NCI-H82 treated with DMSO at 0.1 percent for 48 hours (cell line): ENCODE measurements at regions not wholly inside any gene's neighbourhood (a gene's known extent, or its start where the extent isn't known, plus 50 kb on each side); places are given as distances from the start of the nearest gene placed in this dataset.

Experiments used
- DNase-seq: peaks from one replicate; lab custom pipeline; 2025; ENCODE audit not compliant: unreplicated experiment; lab: John Stamatoyannopoulos, UW

DNA sequence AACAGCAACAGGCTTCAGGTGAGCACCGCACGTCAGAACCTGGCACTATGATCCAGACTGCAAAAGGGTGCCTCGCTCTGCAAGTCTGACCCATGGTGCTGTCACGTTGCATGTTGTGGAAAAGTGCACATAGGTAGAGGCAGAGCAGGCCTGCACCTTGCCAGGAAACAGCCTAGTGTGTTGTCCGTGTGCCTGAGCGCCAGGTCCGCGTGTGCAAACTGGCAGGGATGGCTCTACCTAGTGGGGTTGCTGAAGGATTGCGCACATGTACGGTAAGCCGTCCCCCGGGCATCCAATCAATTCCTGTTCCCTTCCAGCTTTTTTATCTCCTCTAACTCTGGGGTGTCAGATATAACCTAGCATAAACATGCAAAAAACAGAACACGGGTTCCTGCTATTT, 219.5 kb downstream of the NXNL2 start:
- no peak for DNase-seq

DNA sequence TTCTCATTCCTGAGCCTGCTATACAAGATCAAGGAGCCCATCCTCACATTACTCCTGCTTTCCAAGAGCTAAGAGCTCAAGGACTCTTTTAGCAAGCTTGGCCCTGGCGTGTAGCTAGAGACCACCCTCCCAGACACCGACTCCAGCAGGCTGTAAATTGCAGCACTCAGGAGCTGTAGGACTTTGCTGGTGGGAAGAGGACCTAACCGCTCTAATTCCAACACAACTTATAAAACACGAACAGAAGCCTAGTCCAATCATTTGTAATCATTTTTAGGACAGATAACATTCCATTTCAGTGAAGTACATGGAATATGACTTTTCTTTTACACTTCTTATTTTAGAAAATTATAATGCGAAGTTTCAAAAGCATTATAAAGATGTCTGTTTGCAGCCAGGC, 219.9 kb downstream of the NXNL2 start:
- DNase-seq = no peak

DNA sequence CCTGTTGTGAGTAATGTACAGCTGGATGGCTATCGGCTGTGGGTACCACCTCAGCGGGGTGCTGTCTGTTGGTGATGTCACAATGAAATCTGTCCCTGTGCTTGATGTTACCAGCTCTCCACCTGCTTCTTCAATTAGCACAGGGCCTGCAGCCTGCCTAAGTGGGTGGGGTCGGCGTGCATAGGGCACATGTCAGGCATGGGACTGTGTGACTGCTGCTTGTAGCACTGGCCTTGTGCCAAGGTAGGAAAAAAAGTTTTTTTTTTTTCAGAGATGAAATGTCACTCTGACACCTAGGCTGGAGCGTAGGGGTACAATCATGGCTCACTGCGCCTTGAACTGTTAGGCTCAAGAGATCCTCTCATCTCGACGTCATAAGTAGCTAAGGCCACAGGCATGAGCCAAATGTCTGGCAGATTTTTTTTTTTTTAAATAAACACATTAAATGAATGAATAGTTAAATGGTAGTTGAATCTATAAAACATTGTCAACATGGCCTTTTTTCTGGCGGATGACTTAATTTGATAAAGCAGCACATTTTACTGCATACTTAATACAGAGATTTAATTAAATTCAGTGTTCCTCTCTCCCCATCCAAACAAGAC, 222.5 kb downstream of the NXNL2 start:
- no peak for DNase-seq

GRCh38 chr9:88759364-88759763, 224.4 kb downstream of the NXNL2 start:
- DNase-seq = no peak

DNA sequence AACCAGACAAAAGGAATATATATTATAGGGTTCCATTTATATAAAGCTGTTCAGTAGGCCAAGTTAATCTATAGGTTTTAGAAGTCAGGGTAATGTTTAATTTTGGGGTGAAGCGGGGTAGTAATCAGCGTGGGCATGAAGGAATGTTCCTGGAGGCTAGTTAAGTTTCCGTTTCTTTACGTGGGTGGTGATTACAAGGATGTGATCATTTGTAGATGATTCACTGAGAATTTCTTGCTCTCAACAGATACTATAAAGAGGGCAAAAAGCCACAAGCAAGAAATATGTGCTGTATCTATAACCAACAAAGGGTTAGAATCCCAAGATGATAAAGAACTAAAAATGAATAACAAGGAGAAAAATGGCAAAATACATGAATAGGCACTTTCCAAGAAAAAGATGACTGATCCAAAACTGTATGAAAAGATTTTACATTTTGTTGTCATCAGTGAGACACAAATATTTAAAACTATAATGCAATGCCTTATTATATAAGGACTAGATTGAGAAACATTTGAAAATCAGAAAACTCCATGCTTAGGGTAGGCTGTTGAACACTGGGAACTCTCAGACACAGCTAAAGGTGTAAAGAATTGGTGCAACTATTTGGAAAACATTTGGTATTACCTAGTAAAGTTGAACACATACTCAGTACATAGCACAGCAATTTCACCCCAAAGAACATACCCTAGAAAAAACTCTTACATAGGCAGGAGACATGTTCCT, 224.3 kb upstream of the S1PR3 start:
- no peak for DNase-seq

DNA sequence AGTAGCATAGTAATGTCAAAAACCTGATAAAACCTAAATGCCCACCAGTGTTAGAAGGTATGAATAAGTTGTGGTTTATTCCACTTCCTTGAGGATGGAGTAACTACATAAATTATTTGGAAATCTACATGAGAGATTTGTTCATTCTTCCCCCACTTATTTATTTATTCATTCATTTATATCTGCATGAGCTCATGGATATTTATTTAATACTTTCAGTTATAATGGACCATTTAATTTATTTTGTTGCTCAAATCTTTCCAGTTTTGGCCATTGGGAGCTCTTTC, 223.8 kb upstream of the S1PR3 start:
- DNase-seq = no peak

- DNase-seq = no peak
These were observed 218.7 kb upstream of the S1PR3 start for GRCh38 chr9:88772575-88772974.

GRCh38 chr9:88773126-88773525, 218.1 kb upstream of the S1PR3 start:
- no peak for DNase-seq

- DNase-seq = no peak
These were observed 217.5 kb upstream of the S1PR3 start for GRCh38 chr9:88773627-88774244.

DNA sequence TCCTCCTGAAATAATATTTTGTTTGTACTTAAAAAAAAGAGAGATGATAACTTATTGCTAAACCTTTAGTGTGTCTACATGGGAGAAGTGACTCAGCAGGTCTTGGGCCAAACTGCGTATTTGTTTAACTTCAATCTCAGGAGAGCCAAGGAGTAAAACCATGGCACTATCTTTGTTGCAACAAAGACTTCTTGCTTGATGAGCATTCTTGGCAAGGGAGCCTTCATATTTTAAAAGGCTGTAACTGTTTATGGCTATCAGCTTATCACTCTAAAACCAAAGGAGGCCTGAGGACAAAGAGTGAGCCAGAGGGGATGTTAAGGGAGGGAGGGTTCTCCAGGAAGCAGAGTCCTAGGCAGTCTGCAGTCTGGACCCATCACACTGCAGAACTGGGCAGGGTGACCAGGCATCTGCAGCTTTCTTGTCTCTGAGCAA, 216.2 kb upstream of the S1PR3 start:
- DNase-seq = no peak

DNA sequence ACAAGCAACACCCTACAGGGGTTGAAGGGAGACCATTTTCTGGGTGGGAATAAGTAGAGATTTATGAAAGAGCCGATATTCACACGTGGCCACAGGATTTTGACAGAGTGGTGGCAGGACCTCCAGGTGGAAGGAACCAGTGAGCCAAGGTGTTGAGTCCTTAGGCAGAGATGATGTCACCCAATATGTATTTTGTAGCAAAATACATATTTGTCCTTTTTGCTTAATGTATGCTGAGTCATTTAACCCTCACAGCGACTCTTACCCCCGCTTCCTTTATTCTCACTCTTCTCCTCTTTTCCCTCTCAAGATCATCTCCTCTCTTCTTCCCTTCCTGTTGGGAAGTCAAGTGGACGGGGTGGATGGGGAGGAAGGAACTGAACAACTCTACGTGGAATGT, 215.7 kb upstream of the S1PR3 start:
- no peak for DNase-seq

GRCh38 chr9:88775966-88776365, 215.3 kb upstream of the S1PR3 start:
- DNase-seq = no peak

DNA sequence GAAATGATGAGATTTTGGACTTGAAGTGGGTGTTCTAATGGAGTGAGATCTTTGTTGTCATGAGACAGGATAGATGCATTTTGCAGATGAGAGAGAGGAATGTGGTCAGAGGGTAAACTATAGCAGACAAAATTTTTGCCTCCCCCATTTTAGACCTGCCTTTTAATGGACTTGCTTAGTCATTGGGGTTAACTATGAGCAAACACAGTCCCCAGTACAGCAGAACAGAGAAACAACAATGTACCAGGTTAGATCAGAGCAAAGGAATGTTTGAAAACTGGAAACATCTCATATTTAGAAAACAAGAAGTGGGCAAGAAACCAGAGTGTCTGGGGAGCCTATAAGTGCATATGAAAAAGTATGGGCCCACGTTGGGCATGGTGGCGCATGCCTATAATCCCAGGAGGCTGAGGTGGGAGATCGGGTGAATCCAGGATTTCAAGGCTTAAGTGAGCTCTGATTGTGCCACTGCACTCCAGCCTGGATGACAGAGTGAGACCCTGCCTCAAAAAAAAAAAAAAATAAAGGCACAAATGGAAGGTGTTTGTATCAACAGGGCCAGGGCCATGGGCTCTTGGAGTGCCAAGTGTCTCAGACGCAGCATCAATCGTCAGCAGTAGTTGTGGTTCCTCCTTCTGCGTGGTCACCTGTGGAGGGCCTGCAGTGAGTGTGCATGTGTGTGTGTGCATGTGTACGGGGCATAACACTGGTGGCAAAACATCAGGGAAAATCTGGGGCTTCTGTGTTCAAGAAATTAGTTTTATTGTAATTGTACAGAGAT, 214.4 kb upstream of the S1PR3 start:
- DNase-seq = no peak

- DNase-seq = no peak
These were observed 213.6 kb upstream of the S1PR3 start for GRCh38 chr9:88777498-88778312.

- DNase-seq = no peak
These were observed 209.5 kb upstream of the S1PR3 start for GRCh38 chr9:88781628-88782391.

DNA sequence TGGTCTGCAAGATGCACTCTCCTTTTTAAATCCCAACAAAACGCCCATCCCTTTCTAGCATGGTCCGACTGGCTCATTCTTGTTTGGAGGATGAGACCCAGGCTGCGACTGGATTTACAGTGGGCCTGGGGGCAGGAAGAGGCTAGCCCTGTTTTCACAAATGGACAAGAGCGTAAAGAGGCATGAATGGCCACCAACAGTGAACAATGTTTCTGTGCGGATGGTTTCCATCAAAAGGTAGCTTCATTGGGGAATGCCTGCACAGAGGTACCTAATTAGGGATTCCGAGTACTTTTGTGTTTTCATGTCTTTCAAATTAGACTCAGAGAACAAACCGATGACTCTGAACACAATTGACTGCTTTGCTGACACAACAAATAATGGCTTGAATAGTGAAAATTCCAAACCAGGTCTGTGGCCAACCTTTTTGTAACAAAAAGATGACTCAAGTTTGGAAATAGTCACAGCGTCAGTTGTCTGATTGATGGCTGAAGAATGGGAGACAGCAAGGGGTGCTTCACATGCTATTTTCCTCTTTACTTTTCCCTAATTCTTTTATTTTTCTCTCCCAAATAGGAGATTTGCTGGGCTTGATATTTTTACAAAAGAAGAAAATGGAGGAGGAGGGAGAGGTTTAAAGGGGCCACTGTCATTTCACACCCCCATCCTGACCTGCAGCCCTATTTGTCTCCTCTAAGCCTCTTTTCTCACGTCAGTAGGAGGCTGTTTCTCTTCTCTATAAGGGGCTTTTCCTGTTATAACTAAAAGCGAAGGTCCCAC, 208.1 kb upstream of the S1PR3 start:
- DNase-seq = no peak

DNA sequence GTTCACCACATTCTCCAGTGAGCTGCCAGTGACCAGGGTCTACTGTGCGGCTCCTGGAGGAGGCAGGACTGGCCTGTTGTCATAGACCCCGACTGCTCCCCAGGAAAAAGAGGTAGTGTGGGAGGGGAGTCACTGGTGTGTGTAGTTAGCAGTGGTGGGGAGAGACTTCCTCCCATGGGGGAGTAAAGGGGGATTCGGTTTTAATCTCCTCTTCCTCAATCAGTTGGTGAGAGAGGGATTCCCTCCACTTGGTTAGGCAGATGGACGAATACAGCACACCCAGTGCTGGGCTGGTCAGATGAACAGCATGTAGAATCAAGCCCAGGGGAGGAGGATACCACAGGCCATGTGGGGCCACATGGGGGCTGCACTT, 207.6 kb upstream of the S1PR3 start:
- DNase-seq = no peak

DNA sequence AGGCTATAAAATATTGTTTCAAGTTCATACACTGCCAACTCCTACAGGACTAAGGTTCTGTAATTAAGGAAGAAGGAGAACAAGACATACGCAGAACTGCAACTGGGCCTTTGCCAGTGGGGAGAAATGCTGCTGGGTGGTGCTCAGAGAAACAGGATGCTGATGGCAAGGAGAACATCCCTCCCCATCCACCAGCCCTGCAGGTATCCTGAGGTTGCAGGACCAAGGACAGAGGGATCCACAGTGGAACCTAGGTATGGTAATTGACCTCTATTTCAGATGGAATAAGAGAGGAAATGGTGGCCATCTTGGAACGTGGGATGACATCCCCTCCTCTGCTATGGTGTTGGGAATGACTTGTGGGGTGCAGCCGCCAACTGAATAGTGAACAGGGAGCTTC, 206.3 kb upstream of the S1PR3 start:
- no peak for DNase-seq

- no peak for DNase-seq
These were observed 204.8 kb upstream of the S1PR3 start for GRCh38 chr9:88786291-88787079.
